ENCODE measurements at regions not wholly inside any gene's neighbourhood (a gene's known extent, or its start where the extent isn't known, plus 50 kb on each side); places are given as distances from the start of the nearest gene placed in this dataset.

DNA sequence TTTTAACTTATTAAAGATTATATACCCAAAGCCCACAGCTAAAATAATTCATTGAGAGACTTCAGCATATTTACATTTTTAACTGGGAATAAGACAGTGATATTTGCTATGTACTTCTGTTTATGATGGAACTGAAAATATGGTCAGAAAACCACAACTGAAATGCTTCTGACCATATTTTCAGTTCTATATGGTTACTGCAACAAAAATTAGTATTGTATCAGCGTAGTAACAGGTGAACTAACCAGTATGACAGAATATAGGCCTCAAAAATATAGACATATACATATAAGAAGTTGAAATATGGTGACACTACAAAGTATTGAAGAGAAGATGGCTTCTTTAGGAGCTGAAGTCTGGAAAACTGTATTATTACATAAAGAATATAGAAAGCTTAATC lies 857.4 kb downstream of the OLFM4 start:
- no peak overlapping the region for H3K4me3 ChIP-seq
- intact Hi-C loops (cut with DNase I) = no loop called here
- TF ChIP-seq POLR2A (IDR thresholded peaks at IDR 0.05) = no peak
- TF ChIP-seq, protein P1, sequence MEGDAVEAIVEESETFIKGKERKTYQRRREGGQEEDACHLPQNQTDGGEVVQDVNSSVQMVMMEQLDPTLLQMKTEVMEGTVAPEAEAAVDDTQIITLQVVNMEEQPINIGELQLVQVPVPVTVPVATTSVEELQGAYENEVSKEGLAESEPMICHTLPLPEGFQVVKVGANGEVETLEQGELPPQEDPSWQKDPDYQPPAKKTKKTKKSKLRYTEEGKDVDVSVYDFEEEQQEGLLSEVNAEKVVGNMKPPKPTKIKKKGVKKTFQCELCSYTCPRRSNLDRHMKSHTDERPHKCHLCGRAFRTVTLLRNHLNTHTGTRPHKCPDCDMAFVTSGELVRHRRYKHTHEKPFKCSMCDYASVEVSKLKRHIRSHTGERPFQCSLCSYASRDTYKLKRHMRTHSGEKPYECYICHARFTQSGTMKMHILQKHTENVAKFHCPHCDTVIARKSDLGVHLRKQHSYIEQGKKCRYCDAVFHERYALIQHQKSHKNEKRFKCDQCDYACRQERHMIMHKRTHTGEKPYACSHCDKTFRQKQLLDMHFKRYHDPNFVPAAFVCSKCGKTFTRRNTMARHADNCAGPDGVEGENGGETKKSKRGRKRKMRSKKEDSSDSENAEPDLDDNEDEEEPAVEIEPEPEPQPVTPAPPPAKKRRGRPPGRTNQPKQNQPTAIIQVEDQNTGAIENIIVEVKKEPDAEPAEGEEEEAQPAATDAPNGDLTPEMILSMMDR (IDR thresholded peaks at IDR 0.05) = no peak
- H3K36me3 ChIP-seq = no peaks in the 10 kb centered on the region
- no peak for DNase-seq
- no peak overlapping the region for H3K27ac ChIP-seq
- no peak for ATAC-seq
- no peaks in the 10 kb centered on the region for H3K27me3 ChIP-seq
- peaks cover 0 to 16% (median 0%) of the 10 kb centered on the region in 12 donors for H3K9me3 ChIP-seq
- 44 to 63% (median 56%) methylated on average over 1 of the region's 1 CpG for WGBS, 4 donors
- H3K4me1 ChIP-seq = no peaks in the 10 kb centered on the region

DNA sequence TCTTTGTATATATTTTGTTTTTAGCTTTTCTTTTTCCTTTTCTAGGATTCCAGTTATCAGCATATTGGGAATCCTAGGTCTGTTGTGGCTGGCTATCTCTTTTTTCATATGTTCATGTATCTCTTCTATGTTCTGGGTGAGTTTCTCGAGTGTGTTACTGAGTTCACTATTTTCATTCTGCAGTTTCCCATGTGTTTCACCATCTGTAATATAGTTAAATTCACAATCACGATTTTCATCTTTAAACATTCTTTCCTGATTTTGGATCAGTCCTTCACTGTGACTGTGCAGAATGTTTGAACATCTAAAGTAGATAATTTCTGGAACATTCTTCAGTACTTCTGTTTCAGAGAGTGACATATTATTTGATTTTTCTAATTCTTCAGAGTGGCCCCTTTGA lies 862.1 kb downstream of the OLFM4 start:
- DNase-seq (no peak), ATAC-seq (no peak)
- Histone ChIP-seq H3K36me3 (no peaks in the 10 kb centered on the region), H3K27me3 (no peaks in the 10 kb centered on the region), H3K27ac (no peak overlapping the region), H3K9me3 (no peaks in the 10 kb centered on the region), H3K4me3 (no peak overlapping the region), H3K4me1 (no peaks in the 10 kb centered on the region)
- TF ChIP-seq, protein P1 (IDR thresholded peaks at IDR 0.05) = no peak
- TF ChIP-seq POLR2A (IDR thresholded peaks at IDR 0.05) = no peak
- 57 to 74% (median 69%) methylated on average over 2 of the region's 2 CpGs for WGBS, 4 donors
- intact Hi-C loops (cut with DNase I) = no loop called here

DNA sequence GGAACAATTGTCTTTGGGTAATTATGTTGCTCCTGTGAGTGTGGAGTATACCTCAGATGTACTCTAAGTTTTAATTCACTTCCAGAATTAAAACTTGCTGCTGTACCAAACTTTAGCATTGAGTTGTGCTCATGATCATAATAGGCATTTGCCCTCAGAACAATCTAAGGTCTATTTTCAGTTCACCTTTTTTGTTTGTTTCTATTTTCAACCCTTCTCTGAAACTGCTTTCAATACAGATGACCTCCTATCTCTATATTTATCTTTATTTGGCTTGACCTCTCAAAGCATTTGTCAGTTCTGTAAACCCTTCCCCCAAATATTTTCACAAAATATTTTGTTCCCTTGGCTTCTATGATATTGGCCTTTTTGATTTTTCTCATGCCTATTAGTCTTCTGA lies 873.0 kb downstream of the OLFM4 start:
- DNase-seq = no peak
- Histone ChIP-seq H3K4me3 (no peak overlapping the region), H3K36me3 (no peaks in the 10 kb centered on the region), H3K4me1 (no peaks in the 10 kb centered on the region), H3K27me3 (no peaks in the 10 kb centered on the region), H3K27ac (no peak overlapping the region), H3K9me3 (peaks cover 0 to 3% (median 0%) of the 10 kb centered on the region in 12 donors)
- no peak for ATAC-seq
- TF ChIP-seq, protein P1 (IDR thresholded peaks at IDR 0.05) = no peak
- TF ChIP-seq POLR2A (IDR thresholded peaks at IDR 0.05) = no peak
- intact Hi-C loops (cut with DNase I) = no loop called here

DNA sequence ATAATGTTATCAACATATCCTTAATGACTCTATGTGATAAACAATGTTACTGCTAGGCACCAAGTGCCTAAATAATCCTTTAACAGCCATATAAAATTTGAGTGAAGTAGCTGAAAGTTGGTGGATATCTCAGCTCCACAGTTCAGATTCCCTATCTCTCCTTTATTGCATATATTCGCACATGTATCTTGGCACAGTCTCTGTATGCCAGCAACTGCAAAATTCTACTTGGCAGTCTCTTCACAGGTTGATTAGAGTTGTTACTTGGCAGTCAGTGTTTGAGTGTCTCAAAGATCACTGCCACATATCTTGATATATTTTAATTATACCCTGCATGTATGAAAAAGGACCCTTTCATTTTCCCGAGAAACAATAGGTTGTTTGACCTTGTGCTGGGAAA lies 879.3 kb downstream of the OLFM4 start:
- H3K27me3 ChIP-seq = no peaks in the 10 kb centered on the region
- no peak for TF ChIP-seq POLR2A (IDR thresholded peaks at IDR 0.05)
- TF ChIP-seq, protein P1 (IDR thresholded peaks at IDR 0.05) = no peak
- no peak overlapping the region for H3K4me3 ChIP-seq
- no peak overlapping the region for H3K27ac ChIP-seq
- 32 to 49% (median 33%) methylated on average over 2 of the region's 2 CpGs for WGBS, 4 donors
- ATAC-seq = no peak
- H3K4me1 ChIP-seq = no peaks in the 10 kb centered on the region
- DNase-seq = no peak
- H3K36me3 ChIP-seq = no peaks in the 10 kb centered on the region
- H3K9me3 ChIP-seq = no peaks in the 10 kb centered on the region
- intact Hi-C loops (cut with DNase I) = no loop called here
